ENCODE measurements at regions not wholly inside any gene's neighbourhood (a gene's known extent, or its start where the extent isn't known, plus 50 kb on each side); places are given as distances from the start of the nearest gene placed in this dataset.
"Not testable (repeated sequence)": the region's sequence is repeated elsewhere in the genome, so short reads cannot be mapped to it uniquely, and the experiment has no call there.

DNA sequence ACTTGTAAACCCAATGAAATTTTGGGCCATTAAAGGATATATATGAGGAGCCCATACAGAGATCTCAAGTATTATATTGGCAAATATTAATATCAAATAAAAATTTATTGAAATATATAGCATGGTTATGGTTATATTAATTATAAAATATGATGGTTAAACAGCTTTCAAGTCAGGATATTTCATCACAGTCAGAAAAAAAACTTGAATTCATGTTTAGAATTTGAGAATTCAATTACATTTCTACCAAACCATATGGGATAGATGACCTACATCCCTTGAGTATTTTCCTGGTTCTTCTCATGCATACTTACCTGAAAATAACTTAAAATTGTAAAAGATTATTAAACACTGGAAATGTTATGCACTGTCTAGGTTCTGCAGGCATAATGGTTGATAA lies 956.1 kb upstream of the EDIL3 start:
- Histone ChIP-seq H3K18ac (ENCODE audit: low read length) (no peak overlapping the region), H3K4ac (ENCODE audit: low read depth, low read length) (no peak overlapping the region), H3K4me1 (ENCODE audit: control insufficient read depth, low read depth, low read length) (no peaks in the 10 kb centered on the region)

DNA sequence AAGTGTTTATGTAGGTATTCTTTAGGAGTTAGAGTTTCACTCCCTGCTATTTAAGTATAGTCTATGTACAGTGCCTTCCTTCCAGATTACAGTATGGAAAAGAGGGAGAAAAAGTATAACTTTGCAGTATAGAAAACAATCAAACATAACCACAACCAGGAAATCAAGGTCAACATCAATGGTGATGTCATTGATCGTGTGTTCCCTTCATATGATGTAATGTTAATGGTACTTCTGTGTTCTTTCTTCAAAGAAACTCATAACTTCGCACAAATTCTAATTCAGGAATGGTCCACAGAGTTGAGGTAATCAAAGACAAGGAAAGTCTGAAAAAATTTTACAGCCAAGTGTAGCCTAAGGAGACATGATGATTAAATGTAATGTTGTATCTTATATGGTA lies 961.1 kb upstream of the EDIL3 start:
- no peaks in the 10 kb centered on the region for H3K4me1 ChIP-seq (ENCODE audit: control insufficient read depth, low read depth, low read length)
- H3K23ac ChIP-seq (ENCODE audit: low read length) = no peak overlapping the region
- H3K4me3 ChIP-seq (ENCODE audit: low read length) = no peak overlapping the region
- WGBS (ENCODE audit: extremely low coverage, insufficient coverage, low lambda C conversion rate) = no CpG with 5 or more reads among the region's 2 CpGs
- no peaks in the 10 kb centered on the region for H3K36me3 ChIP-seq (ENCODE audit: control insufficient read depth, insufficient read depth, low read length)
- H2BK120ac ChIP-seq (ENCODE audit: low read depth, low read length) = no peak overlapping the region
- no peak overlapping the region for H2AK5ac ChIP-seq (ENCODE audit: low read length)
- no peak overlapping the region for H3K18ac ChIP-seq (ENCODE audit: low read length)
- H3K56ac ChIP-seq (ENCODE audit: low read length) = no peak overlapping the region
- H2BK5ac ChIP-seq (ENCODE audit: low read length) = no peak overlapping the region
- H3K79me2 ChIP-seq (ENCODE audit: control insufficient read depth, insufficient read depth, low read length) = no peaks in the 10 kb centered on the region
- no peak overlapping the region for H4K5ac ChIP-seq (ENCODE audit: low read length)
- no peaks in the 10 kb centered on the region for H3K79me1 ChIP-seq (ENCODE audit: low read length)
- no peak overlapping the region for H3K9ac ChIP-seq (ENCODE audit: low read length)
- no peaks in the 10 kb centered on the region for H3K27me3 ChIP-seq (ENCODE audit: insufficient read depth, low read length, poor library complexity)
- H3K4me2 ChIP-seq (ENCODE audit: low read length) = no peak overlapping the region
- H2BK15ac ChIP-seq (replicated peaks; ENCODE audit: low read depth) = no peak overlapping the region
- H3K4ac ChIP-seq (ENCODE audit: low read depth, low read length) = no peak overlapping the region
- no peak overlapping the region for H4K8ac ChIP-seq (ENCODE audit: low read depth, low read length)
- DNase-seq = no peak
- no peak overlapping the region for H3K27ac ChIP-seq (ENCODE audit: low read depth, low read length)

More for the DNA sequence above, 956.1 kb upstream of the EDIL3 start:
- no peak overlapping the region for H2BK120ac ChIP-seq (ENCODE audit: low read depth, low read length)
- H3K56ac ChIP-seq (ENCODE audit: low read length) = no peak overlapping the region
- no peak overlapping the region for H3K27ac ChIP-seq (ENCODE audit: low read depth, low read length)
- H3K4me2 ChIP-seq (ENCODE audit: low read length) = no peak overlapping the region
- H4K8ac ChIP-seq (ENCODE audit: low read depth, low read length) = no peak overlapping the region
- H2BK5ac ChIP-seq (ENCODE audit: low read length) = no peak overlapping the region
- no peak overlapping the region for H4K5ac ChIP-seq (ENCODE audit: low read length)
- H3K4me3 ChIP-seq (ENCODE audit: low read length) = no peak overlapping the region
- DNase-seq = no peak
- H2BK15ac ChIP-seq (replicated peaks; ENCODE audit: low read depth) = no peak overlapping the region
- no peak overlapping the region for H3K23ac ChIP-seq (ENCODE audit: low read length)
- no peaks in the 10 kb centered on the region for H3K36me3 ChIP-seq (ENCODE audit: control insufficient read depth, insufficient read depth, low read length)
- no peak overlapping the region for H3K9ac ChIP-seq (ENCODE audit: low read length)
- no peaks in the 10 kb centered on the region for H3K79me1 ChIP-seq (ENCODE audit: low read length)
- H3K27me3 ChIP-seq (ENCODE audit: insufficient read depth, low read length, poor library complexity) = no peaks in the 10 kb centered on the region
- H2AK5ac ChIP-seq (ENCODE audit: low read length) = no peak overlapping the region
- no peaks in the 10 kb centered on the region for H3K79me2 ChIP-seq (ENCODE audit: control insufficient read depth, insufficient read depth, low read length)

DNA sequence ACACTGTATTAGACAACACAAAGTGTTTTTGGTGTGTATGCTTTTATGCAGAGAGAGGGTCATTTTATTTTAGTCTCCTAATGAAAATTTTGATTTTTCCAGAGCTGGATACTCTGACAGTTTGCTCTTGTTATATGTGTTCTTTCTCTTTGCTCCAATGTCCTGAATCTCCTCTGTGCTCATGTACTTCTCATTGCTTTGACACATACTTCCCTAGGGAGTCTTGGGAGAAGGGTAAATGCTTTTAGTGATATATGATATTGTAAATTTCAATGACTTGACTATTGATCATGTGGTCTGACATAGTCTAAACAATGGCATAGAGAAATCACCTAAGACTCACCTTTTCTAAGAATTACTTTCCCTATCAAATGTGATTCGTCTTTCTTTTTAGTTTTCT lies 972.6 kb upstream of the EDIL3 start:
- WGBS (ENCODE audit: extremely low coverage, insufficient coverage, low lambda C conversion rate) = no CpG with 5 or more reads among the region's 1 CpG
- H3K27ac ChIP-seq (ENCODE audit: low read depth, low read length) = no peak overlapping the region
- no peak overlapping the region for H2AK5ac ChIP-seq (ENCODE audit: low read length)
- H3K4me3 ChIP-seq (ENCODE audit: low read length) = no peak overlapping the region
- no peaks in the 10 kb centered on the region for H3K79me1 ChIP-seq (ENCODE audit: low read length)
- no peak overlapping the region for H3K4ac ChIP-seq (ENCODE audit: low read depth, low read length)
- no peak for DNase-seq
- H3K56ac ChIP-seq (ENCODE audit: low read length) = no peak overlapping the region
- H3K4me1 ChIP-seq (ENCODE audit: control insufficient read depth, low read depth, low read length) = no peaks in the 10 kb centered on the region
- H4K8ac ChIP-seq (ENCODE audit: low read depth, low read length) = no peak overlapping the region
- H3K27me3 ChIP-seq (ENCODE audit: insufficient read depth, low read length, poor library complexity) = no peaks in the 10 kb centered on the region
- H3K9ac ChIP-seq (ENCODE audit: low read length) = no peak overlapping the region
- H3K79me2 ChIP-seq (ENCODE audit: control insufficient read depth, insufficient read depth, low read length) = no peaks in the 10 kb centered on the region
- no peak overlapping the region for H3K23ac ChIP-seq (ENCODE audit: low read length)
- no peak overlapping the region for H2BK15ac ChIP-seq (replicated peaks; ENCODE audit: low read depth)
- H2BK5ac ChIP-seq (ENCODE audit: low read length) = no peak overlapping the region
- no peak overlapping the region for H4K5ac ChIP-seq (ENCODE audit: low read length)
- no peaks in the 10 kb centered on the region for H3K36me3 ChIP-seq (ENCODE audit: control insufficient read depth, insufficient read depth, low read length)
- no peak overlapping the region for H2BK120ac ChIP-seq (ENCODE audit: low read depth, low read length)
- no peak overlapping the region for H3K4me2 ChIP-seq (ENCODE audit: low read length)
- no peak overlapping the region for H3K18ac ChIP-seq (ENCODE audit: low read length)

GRCh38 chr5:85375525-85375924 lies 990.8 kb upstream of the EDIL3 start:
- no peak overlapping the region for H2BK15ac ChIP-seq (replicated peaks; ENCODE audit: low read depth)
- H4K8ac ChIP-seq (ENCODE audit: low read depth, low read length) = no peak overlapping the region
- no CpG with 5 or more reads among the region's 4 CpGs for WGBS (ENCODE audit: extremely low coverage, insufficient coverage, low lambda C conversion rate)
- no peak overlapping the region for H2BK120ac ChIP-seq (ENCODE audit: low read depth, low read length)
- H3K23ac ChIP-seq (ENCODE audit: low read length) = no peak overlapping the region
- no peak overlapping the region for H3K56ac ChIP-seq (ENCODE audit: low read length)
- H3K4me3 ChIP-seq (ENCODE audit: low read length) = no peak overlapping the region
- H3K36me3 ChIP-seq (ENCODE audit: control insufficient read depth, insufficient read depth, low read length) = no peaks in the 10 kb centered on the region
- no peaks in the 10 kb centered on the region for H3K4me1 ChIP-seq (ENCODE audit: control insufficient read depth, low read depth, low read length)
- H3K79me2 ChIP-seq (ENCODE audit: control insufficient read depth, insufficient read depth, low read length) = no peaks in the 10 kb centered on the region
- H3K4ac ChIP-seq (ENCODE audit: low read depth, low read length) = no peak overlapping the region
- DNase-seq = no peak
- no peaks in the 10 kb centered on the region for H3K27me3 ChIP-seq (ENCODE audit: insufficient read depth, low read length, poor library complexity)
- no peak overlapping the region for H2AK5ac ChIP-seq (ENCODE audit: low read length)
- no peak overlapping the region for H3K18ac ChIP-seq (ENCODE audit: low read length)
- no peak overlapping the region for H4K5ac ChIP-seq (ENCODE audit: low read length)
- H3K4me2 ChIP-seq (ENCODE audit: low read length) = no peak overlapping the region
- H3K79me1 ChIP-seq (ENCODE audit: low read length) = no peaks in the 10 kb centered on the region
- H3K9ac ChIP-seq (ENCODE audit: low read length) = no peak overlapping the region
- H2BK5ac ChIP-seq (ENCODE audit: low read length) = no peak overlapping the region
- H3K27ac ChIP-seq (ENCODE audit: low read depth, low read length) = no peak overlapping the region

DNA sequence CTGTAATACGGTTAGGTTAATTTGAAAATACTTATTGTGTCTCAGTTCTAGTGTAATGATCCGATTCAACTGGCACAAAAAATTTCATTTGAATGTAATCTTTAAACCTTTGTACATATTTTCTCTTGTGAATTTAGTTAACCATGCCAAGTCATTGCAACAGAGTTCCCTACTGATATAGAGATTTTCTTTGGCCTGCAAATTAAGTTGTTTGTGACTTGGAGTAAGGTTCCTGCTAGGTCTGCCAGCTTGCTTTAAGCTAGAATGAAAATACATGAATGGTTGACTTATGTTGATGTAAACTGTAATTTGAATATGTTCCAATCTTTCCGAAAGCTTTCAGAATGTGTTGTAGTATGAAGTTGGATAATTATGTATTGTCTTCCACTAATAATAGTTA lies 1004.1 kb upstream of the EDIL3 start:
- no peak overlapping the region for H2BK5ac ChIP-seq (ENCODE audit: low read length)
- H3K23ac ChIP-seq (ENCODE audit: low read length) = no peak overlapping the region
- no CpG with 5 or more reads among the region's 3 CpGs for WGBS (ENCODE audit: extremely low coverage, insufficient coverage, low lambda C conversion rate)
- no peak overlapping the region for H3K18ac ChIP-seq (ENCODE audit: low read length)
- H2BK120ac ChIP-seq (ENCODE audit: low read depth, low read length) = no peak overlapping the region
- no peaks in the 10 kb centered on the region for H3K79me2 ChIP-seq (ENCODE audit: control insufficient read depth, insufficient read depth, low read length)
- H4K5ac ChIP-seq (ENCODE audit: low read length) = no peak overlapping the region
- no peak overlapping the region for H3K4me3 ChIP-seq (ENCODE audit: low read length)
- H3K9ac ChIP-seq (ENCODE audit: low read length) = no peak overlapping the region
- H3K4me2 ChIP-seq (ENCODE audit: low read length) = no peak overlapping the region
- H3K56ac ChIP-seq (ENCODE audit: low read length) = no peak overlapping the region
- H3K27ac ChIP-seq (ENCODE audit: low read depth, low read length) = no peak overlapping the region
- no peaks in the 10 kb centered on the region for H3K36me3 ChIP-seq (ENCODE audit: control insufficient read depth, insufficient read depth, low read length)
- H2AK5ac ChIP-seq (ENCODE audit: low read length) = no peak overlapping the region
- H3K4ac ChIP-seq (ENCODE audit: low read depth, low read length) = no peak overlapping the region
- no peaks in the 10 kb centered on the region for H3K4me1 ChIP-seq (ENCODE audit: control insufficient read depth, low read depth, low read length)
- DNase-seq = no peak
- no peaks in the 10 kb centered on the region for H3K79me1 ChIP-seq (ENCODE audit: low read length)
- H3K27me3 ChIP-seq (ENCODE audit: insufficient read depth, low read length, poor library complexity) = no peaks in the 10 kb centered on the region
- no peak overlapping the region for H4K8ac ChIP-seq (ENCODE audit: low read depth, low read length)
- H2BK15ac ChIP-seq (replicated peaks; ENCODE audit: low read depth) = no peak overlapping the region

DNA sequence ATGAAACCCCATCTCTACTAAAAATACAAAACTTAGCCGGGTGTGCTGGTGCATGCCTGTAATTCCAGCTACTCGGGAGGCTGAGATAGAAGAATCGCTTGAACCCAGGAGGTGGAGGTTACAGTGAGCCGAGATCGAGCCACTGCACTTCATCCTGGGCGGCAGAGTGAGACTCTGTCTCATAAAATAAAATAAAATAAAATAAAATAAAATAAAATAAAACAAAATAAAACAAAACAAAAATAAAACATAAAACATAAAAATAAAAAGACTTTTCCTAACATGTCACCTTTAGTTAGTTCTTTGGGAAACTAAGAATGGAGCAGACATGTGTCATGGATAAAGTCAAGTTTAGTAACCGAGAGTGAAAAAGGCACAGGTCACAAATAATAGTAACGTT lies 1007.6 kb upstream of the EDIL3 start:
- H2BK5ac ChIP-seq (ENCODE audit: low read length); H3K23ac ChIP-seq (ENCODE audit: low read length); H4K8ac ChIP-seq (ENCODE audit: low read depth, low read length): not testable (repeated sequence)

More for the DNA sequence above, 1007.6 kb upstream of the EDIL3 start:
- H2BK15ac ChIP-seq (replicated peaks; ENCODE audit: low read depth); H2AK5ac ChIP-seq (ENCODE audit: low read length); H3K56ac ChIP-seq (ENCODE audit: low read length); H3K79me1 ChIP-seq (ENCODE audit: low read length); H3K4me2 ChIP-seq (ENCODE audit: low read length); H3K9ac ChIP-seq (ENCODE audit: low read length); H3K4ac ChIP-seq (ENCODE audit: low read depth, low read length); H3K36me3 ChIP-seq (ENCODE audit: control insufficient read depth, insufficient read depth, low read length); H3K18ac ChIP-seq (ENCODE audit: low read length); H4K5ac ChIP-seq (ENCODE audit: low read length); H3K79me2 ChIP-seq (ENCODE audit: control insufficient read depth, insufficient read depth, low read length); H2BK120ac ChIP-seq (ENCODE audit: low read depth, low read length); DNase-seq; H3K4me1 ChIP-seq (ENCODE audit: control insufficient read depth, low read depth, low read length); H3K4me3 ChIP-seq (ENCODE audit: low read length); H3K27ac ChIP-seq (ENCODE audit: low read depth, low read length); H3K27me3 ChIP-seq (ENCODE audit: insufficient read depth, low read length, poor library complexity): not testable (repeated sequence)
- 100% methylated on average over 1 of the region's 8 CpGs for WGBS (ENCODE audit: extremely low coverage, insufficient coverage, low lambda C conversion rate)
